ENCODE measurements at regions not wholly inside any gene's neighbourhood (a gene's known extent, or its start where the extent isn't known, plus 50 kb on each side); places are given as distances from the start of the nearest gene placed in this dataset.
"Not testable (repeated sequence)": the region's sequence is repeated elsewhere in the genome, so short reads cannot be mapped to it uniquely, and the experiment has no call there.

DNA sequence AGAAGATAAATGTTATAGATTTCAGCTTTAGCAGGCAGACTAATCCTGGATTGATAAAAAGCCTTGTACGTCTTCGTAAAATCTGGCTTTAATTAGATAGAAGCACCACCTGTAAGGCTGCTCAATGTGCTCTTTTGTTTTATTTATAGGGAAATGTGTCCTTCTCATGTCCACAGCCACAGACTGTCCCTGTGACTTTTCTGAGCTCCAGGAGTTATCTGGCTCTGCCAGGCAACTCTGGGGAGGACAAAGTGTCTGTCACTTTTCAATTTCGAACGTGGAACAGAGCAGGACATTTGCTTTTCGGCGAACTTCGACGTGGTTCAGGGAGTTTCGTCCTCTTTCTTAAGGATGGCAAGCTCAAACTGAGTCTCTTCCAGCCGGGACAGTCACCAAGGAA, 257.4 kb downstream of the SPATA31A7 start:
- H3K9ac ChIP-seq (ENCODE audit: low read depth, low read length); H3K4me1 ChIP-seq (ENCODE audit: control insufficient read depth, insufficient read depth, low read length); H3K9me3 ChIP-seq (ENCODE audit: control insufficient read depth, insufficient read depth, low read length); H3K4me3 ChIP-seq (ENCODE audit: low read depth, low read length); H3K27me3 ChIP-seq (ENCODE audit: control insufficient read depth, insufficient read depth, low read length); H3K36me3 ChIP-seq (ENCODE audit: control insufficient read depth, insufficient read depth, low read length): not testable (repeated sequence)

DNA sequence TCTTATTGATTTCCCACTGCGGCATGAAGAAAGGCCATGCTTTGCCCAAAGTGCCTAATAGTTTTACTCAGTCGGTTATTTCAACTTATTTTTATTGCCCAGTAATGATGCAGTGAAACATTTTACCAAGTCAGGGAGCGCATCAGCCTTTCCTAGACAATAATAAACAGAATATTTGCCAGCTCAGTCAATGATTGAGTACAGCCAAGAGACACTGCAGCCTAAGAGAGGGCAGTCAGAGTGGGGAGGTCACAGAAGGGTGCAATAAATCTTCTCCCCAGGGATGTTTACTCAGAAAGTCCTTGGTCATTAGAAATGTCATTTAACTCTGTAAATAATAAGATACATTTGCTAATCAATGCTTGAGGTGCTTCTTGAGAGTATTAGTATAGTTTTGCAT, 271.0 kb downstream of the SPATA31A7 start:
- not testable (repeated sequence) for H3K27me3 ChIP-seq (ENCODE audit: control insufficient read depth, insufficient read depth, low read length); H3K36me3 ChIP-seq (ENCODE audit: control insufficient read depth, insufficient read depth, low read length); H3K9ac ChIP-seq (ENCODE audit: low read depth, low read length); H3K4me3 ChIP-seq (ENCODE audit: low read depth, low read length); H3K4me1 ChIP-seq (ENCODE audit: control insufficient read depth, insufficient read depth, low read length); H3K9me3 ChIP-seq (ENCODE audit: control insufficient read depth, insufficient read depth, low read length)

Measured in iPS-15b (cell line).